Astrocyte of the hippocampus (primary cell): ENCODE measurements at regions not wholly inside any gene's neighbourhood (a gene's known extent, or its start where the extent isn't known, plus 50 kb on each side); places are given as distances from the start of the nearest gene placed in this dataset.

ENCODE experiments used
- DNase-seq: peaks from one replicate; pipeline ENCODE4 v3.0.0; 2011; ENCODE audit warnings: low read depth, low spot score

DNA sequence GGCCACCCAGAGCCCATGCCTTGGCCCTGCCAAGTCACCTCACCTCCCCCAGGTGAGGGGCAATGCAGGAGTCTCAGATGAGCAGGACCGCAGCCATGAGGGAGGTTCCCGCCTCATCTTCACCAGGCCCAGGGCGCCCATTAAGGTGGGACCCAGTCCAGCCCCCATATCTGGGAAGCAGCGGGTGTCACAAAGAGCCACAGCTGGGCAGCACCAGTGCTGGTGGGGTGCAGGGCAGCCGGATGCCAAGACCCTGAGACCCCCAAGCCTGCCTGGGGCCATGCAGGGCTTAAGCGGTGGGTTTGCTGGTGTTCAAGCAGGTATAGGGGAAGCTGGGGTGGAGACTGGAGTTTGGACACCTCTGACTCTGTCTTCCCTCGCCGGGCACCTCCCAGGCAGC is 237.8 kb upstream of the GSE1 start:
- DNase-seq = no peak

DNA sequence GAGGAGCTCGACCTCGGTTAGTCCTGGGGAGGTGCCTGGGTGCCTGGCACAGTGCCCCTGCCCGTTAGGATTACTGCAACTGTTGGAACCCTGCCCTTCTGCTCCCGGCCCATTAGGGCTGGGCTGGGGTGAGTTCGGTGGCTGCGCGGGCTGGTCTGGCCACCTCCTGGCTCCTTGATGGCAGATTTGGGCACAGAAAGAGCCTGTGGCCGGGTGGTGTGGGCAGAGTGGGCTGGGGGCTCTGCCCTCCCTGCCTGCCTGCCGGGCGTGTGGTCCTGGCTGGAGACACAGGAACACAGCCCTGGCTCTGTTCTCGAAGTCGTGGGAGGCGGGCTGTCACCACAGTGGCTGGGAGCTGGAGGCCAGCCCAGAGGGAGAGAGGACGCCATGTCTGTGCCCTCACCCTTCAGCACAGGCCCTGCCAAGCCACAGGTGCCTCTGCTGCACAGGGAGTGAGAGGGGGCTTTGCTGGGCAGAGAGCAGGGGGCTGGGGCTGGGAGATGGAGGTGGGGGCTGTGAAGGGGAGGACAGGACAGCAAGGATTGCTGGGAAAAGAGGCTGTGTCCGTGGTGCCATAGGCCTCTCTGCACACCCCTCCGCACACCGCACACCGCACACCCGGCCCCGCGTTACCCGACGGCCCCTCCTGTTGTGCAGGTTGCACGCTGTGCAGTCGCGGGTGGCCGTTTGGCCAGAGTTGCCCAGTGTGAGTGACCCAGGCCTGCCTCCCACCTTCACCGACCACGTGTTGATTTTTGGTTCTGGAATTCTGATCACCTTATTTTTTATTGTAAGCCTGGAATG is 236.6 kb upstream of the GSE1 start:
- DNase-seq = peak; percentile 87

DNA sequence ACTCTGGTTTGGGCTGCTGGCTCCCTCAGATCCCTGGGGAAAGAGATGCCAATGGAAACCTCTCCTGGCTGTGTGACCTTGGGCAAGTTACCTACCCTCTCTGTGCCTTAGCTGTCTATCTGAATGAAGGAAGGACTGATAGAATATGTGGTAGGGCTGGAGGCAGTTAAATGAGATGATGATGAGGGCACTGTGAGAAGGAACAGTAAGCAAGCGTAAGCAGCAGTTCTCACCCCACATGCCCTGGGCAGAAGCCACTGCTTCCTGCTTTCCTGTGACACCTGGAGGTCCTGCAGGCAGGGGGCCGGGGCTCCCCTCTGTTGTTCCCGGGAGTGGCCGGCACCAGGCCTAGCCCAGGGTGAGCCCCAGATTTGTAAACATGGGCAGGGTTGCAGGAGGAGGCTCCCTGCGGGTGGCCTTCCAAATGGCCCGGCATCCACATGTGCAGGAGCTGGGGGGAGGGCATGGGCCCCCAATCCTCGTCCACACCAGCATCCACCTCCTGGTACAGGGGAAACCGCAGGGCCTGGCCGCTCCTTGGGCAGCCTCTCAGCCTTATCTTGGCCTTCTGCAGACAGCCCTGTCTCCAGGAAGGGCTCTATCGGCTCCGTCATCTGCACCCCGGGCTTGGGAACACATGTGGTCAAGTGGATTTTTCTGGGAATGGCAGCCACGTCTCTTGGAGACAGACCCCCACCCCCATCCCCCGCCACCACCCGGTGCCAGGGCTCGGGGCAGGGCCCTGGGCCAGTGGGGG is 235.6 kb upstream of the GSE1 start:
- no peak for DNase-seq

DNA sequence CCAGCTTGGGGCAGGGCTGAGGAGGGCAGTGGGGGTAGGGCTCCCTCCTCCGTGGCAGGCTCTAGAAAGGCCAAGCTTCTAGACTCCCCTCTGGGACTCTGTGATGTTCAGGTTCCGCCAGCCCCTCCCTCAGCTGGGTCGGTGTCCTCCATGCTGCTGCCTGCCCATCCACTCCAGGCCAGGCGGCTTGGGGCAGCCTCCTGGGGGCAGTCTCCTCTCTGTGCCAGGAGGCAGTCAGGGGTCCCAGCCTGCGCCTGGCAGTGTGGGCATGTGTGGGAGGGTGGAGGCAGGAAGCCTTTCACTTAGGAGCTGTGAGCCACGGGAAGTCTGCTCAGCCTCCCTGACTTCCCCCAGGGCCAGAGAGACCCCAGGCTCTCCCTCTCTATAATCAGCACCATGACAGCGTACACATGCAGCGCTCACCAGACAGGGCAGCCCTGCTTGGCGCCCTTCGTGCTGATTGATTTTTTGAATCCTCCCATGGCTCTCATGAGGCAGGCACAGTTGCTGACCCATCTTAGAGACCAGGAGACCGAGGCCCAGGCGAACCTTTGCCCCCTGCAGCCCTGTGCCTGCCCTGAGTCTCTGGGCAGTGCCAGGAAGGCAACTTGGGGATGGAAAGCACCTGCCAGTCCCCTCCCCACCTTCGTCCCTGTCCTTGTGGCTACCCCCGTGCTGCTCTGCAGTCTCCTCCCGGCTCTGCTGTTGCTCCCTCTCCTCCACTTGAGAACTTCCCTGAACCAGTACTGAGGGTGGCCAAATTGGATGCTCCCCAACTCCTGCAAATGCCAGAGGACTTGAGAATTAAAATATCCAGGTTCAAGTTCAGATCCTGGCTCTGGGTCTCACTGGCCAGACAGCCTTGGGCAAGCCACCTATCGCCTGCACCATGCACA is 234.7 kb upstream of the GSE1 start:
- DNase-seq = no peak

DNA sequence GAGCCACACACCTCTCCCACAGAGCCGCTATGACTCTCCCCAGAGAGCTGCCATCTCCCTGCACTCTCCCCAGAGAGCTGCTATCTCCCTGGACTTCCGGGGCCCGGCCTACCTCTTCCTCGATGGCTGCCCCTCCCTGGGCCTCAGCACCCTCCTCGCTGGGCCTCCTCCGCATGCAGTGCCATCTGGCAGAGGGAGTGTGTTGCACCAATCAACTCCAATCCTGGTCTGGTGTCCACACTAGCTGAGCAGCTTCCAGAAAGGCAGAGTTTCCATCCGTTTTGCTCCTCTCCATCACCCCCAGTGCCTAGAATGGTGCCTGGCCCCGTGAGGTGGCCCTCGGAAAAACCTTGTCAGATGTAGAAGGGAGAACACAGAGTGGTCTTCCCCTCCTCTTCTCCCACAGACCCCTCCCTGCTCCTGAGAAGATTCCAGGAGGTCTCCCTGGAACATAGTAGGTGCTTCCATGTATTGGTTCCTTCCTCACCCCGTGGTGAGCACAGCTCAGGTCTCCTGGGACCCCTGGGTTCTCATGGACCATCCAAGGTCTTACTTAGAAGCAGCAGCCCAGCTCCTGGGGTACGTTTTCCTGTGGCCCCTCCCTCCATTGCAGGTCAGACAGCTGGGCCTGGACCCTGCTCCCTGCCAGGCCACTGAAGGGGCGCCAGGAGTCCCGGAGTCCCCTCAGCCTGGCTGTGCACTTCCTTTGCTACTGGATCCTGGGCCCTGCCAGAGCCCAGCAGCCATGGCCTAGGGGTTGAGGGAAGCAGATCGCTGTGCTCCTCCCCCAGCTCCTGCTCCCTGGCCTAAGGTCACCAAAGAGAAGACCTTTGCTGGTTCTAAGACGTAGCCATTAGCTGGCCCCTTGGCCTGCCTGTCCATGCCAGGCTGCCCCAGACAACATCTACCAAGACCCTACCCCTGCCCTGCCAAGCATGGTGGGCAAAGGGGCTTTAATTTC is 233.8 kb upstream of the GSE1 start:
- no peak for DNase-seq

DNA sequence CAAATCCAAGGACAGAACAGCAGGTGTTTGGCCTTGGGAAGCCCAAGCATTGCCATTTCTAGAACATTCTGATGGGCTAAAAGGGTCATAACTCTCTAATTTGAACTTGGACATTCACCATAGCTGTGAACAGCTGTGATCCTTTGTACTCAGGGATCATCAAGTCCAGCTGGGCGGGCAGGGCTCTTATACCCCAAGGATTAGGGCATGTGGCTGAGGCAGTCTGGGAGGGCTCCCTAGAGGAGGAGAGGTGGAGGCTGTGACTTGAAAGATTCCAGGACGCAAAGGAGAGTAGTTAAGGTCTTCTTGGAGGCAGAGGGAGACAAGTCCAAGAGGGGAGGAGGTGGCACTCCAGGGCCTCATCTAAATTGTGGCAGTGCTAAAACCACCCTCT is 233.1 kb upstream of the GSE1 start:
- no peak for DNase-seq

DNA sequence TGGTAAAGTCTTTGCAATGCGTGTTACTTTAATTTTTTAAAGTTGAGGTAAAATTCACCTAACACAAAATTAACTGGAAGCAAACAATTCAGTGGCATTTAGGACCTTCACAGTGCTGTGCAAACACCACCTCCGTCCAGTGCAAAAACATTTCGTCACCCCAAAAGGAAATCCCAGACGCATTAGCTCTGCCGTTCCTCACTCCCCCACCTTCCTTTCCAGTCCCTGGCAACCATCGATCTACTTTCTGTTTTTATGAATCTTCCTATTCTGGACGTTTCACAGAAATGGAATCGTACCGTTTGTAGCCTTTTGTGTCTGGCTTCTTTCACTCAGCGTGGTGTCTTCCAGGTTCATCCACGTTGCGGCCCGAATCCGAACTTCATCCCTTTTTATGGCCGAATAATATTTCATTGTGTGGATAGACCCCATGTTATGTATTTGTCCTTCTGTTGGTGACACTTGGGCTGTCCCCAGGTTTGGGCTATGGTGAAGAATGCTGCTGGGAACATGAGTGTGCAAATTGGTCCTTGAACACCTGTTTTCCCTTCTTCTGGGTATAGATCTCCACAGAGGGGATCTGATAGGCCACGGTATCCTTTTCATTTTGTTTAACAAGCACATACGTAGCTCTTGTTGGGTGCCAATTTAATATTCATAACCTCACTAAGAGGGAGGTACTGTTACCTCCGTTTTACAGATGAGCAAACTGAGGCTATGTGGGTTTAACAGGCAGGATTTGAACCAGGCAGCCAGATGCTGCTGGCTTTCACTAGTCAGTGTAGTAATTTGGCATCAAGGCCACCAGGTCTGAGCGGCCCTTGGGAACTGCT is 232.0 kb upstream of the GSE1 start:
- no peak for DNase-seq

DNA sequence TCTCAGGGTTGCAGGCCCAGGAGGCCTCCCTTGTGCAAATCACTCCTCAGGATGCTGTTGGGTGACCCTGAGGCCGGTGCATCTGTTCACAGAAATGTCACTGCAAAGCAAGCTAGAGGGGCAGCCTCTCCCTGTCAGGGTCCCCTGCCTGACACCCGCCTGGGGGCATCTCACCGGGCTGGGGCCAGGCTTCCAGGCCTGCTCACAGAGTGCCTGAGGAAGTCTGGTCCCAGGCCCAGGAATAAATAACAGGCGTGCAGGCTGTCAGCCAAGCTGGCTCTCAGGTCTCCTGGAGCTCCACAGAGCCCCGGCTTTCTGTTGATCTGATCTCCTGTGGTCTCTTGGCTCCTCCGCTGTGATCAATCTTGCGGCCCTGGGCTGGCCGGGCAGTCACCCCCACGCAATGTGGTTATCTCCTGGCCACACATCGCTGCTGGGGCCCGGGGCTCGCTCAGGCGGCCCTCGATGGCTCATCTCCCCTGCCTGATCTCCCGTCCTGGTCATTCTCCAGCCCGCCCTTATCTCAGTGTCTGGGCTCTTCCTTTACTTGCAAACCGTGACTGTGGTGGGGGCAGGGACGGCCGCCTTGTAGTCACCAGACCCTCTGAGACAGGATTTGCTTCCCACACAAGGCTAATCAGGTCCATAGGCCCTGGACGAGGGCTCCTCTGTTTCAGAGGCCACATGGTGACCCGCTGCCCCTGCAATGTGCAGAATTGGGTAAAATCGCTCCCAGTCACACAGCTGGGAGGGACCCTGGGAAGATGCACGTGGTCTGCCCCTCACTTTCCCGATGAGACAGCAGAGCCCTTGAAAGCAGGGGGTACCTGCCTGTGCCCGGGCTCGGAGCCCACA is 231.2 kb upstream of the GSE1 start:
- DNase-seq = peak; percentile 70

DNA sequence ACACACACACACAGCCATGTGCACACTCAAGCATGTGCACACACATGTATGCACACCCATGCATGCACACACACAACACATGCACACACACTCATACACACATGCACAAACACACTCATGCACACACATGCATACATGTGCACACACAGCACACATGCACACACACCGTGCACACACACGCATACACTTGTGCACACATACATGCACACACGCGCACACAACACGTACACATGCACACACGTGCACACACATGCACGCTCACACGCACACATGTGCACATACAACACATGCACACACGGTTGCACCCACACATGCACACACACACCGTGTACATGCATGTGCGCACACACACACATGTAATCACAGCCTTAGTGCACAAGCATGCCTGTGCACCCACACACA is 230.4 kb upstream of the GSE1 start:
- no peak for DNase-seq

DNA sequence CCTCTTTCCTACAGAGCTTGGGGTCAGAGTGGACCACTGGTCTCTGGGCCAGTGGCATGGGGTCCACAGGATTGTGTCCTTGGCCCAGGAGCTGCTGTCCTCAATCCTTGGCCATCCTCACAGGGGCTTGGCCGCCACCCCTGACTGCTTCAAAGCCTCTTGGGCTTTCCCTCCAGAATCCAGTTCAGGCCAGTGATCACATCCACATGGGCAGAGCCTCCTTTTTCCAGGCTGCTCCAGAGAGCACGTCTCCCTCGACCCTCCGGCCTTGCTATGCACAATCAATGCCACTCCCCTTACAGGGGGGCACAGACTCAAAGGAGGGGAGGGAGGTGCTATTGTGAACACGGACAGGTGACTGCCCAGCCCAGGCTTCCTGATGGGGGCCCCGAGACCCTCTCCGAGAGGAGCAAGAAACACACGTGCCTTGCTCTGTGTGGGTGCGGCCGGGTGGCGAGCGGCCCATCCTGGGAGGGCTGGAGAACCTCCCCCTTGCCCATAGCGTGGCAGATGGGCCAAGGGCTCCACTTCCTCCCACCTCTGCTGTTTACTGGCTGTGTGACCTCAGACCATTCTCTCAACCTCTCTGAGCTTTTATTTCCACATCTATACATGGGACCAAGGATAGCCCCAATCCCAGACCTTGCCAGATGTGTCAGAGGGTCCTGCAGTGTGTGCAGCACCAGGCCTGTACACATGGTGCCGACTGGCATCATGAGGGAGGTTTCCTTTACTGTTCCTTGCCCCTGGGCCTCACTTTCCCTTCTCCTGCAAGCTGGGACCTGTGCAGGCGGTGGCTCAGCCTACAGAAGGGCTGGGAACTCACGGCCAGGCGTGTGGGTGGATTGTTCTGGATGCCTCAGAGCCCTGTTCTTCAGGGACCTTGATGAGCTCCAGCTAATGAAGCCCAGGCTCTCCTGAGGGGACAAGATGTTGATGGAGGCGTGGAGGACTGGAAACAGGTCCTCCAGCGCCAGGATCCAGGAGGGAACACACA is 229.0 kb upstream of the GSE1 start:
- no peak for DNase-seq

DNA sequence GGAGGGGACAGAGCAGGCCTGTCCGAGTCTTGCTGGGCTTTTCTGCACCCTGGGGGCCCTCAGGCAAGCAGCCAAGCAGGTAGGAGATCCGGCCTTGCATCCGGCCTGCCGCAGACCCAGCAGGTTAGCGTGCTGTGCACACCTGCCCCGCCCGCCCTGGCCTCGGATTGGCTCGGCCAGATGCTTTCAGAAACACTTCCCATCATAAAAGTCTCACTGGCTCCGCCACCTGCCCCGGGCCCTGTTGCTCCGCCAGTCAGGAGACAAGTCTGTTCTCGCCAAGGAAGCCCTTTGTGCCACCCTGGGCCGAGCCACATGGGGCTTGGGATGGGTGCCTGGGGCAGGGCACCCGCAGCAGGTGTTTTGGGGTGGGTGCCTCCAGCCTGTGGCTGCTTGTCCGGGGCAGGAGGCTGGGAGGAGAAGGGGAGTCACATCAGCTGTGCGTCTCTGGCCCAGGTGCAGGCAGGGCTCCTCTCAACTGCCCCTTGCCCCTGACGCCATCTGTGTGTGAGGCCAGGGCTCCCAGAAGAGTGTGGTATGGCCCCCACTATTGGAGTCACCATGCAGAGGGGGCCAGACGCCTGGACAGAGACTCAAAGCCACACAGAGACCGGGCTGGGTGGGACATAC is 228.2 kb upstream of the GSE1 start:
- no peak for DNase-seq

DNA sequence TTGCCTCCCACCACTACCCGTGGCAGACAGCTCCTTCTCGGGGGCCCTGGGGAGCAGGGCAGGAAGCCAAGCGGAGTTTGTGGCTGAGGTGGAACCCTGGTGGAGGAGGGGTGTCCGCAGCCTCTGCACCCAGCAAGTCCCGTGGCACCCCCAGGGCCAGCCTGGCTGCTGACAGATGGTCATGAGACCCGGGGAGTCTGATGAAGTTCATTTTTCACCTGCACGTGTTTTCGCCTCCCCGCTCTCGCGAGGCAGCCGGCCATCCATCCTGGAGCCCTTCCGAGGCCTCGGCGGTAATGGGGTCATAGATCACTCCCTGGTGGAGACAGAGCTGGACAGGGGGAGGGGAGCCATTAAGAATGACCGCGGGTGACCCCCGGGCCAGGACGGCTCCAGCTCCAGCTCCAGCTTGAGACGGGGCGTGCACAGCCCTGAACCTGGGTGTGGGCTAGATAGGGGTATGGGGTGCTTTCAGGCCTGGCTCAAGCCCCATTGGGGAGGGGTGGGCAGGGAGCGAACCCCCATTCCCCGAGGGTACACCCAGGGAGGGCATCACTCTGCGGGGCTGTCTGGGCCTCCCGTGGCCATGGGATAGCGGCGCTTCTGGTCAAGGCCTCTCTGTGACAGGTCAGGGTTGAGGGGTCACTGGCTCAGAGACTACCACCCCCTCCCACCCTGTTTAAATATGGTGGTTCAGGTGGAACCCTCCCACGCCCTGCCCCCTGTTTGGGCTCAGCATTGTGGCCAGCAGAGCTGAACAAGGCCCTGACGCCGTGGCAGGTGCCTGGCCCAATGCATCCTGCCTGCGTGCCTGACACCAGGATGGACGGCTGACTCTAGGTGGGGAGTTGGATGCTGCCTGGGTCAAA is 227.4 kb upstream of the GSE1 start:
- DNase-seq = no peak

DNA sequence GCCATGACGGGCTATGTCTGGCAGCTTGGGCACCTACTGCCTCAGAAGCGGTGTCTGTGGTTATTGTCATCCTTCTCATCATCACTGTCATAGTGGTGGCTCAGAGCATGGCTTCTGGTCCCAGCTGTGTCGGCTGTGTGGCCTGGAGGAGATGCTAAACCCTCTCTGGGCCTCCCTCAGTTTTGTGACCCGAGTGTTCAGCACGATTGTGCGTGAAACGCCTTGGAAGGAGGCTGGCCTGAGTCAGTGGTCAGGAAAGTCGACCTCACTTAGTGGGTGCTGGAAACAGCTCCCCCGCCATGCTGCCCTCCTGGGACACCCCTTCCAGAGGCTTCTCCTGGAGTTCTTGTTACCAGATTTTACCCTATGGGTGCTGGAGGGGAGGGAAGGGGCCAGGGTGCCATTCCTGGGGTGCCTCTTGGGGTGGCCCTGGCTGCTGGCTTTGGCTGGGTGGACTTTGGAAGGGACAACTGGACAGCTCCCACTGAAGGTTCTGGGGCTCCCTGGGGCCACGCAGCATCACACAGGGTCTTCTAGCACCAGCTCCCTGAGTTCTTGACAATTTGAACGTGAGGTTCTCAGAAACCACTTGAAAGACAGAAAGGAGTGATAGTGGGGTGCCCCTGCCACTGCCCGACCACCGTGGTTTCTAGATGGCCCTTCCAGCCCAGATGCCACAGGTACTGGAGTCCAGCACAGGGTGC is 226.5 kb upstream of the GSE1 start:
- no peak for DNase-seq

DNA sequence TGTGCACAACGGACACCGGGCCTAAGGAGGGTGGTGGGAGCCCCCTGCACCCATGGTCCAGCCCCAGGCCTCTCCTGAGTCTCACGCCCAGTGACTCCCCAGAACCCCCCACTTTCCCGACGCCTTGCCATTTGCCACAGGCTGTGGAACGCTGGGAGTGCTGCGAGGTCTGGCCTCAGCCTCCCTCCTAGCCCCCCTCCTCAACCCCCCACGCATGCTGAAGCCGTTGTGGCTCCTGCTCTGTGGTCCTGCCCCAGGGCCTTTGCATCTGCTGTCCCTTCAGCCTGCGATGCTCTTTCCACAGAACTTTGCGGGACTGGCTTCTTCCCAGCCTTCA is 226.0 kb upstream of the GSE1 start:
- DNase-seq = no peak

DNA sequence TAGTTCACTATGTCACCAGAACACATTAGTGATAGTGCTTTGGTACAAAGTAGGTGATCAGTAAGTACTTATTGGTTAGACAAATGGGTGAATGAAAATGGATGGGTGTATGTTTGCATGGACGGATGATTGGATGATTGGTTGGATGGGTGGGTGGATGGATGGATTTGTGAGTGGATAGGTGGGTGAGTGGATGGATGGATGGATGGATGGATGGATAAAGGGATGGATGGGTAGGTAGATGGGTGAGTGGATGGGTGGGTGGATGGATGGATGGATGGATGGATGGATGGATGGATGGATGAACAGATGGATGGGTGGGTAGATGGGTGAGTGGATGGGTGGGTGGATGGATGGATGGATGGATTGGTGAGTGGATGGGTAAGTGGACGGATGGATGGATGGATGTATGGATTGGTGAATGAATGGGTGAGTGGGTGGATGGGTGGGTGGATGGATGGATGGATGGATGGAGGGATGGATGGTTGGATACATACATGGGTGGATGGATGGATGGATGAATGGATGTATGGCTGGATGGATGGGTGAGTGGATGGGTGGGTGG is 225.3 kb upstream of the GSE1 start:
- DNase-seq = no peak
